ENCODE measurements at regions not wholly inside any gene's neighbourhood (a gene's known extent, or its start where the extent isn't known, plus 50 kb on each side); places are given as distances from the start of the nearest gene placed in this dataset.

DNA sequence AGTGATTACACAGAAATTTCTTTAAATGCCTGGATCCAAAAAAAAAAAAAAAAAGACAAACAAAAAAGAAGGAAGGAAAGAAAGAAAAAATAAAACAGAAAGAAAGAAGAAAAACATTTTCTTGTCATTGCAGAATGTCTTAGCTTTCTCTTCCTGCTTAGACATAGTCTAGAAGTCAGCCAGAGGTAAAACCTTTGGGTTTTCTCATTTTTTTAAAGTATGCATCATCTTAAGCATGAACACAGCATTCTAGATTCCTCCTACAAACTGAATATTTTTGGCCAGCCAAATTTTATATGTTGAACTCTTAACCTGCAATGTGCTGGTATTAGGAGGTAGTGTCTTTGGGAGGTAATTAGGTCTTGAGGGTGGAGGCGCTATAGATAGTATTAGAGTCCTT is 243.9 kb downstream of the TRIB2 start:
- Histone ChIP-seq H3K4me1 (ENCODE audit: control insufficient read depth, extremely low read depth, insufficient read depth, low read length) (peaks cover 9% of the 10 kb centered on the region), H4K20me1 (replicated peaks; ENCODE audit: control insufficient read depth, extremely low read depth, insufficient read depth, low read length) (no peaks in the 10 kb centered on the region), H3K27me3 (ENCODE audit: control insufficient read depth in 2 of 2, insufficient read depth in 2 of 2, low read length in 2 of 2) (no peaks in the 10 kb centered on the region), H3K4me3 (replicated peaks in 1 of 3; ENCODE audit: insufficient read depth in 1 of 3, low read depth in 1 of 3, low read length in 3 of 3) (no peak overlapping the region), H3K4me2 (ENCODE audit: insufficient read depth, low read length) (no peak overlapping the region), H2AFZ (ENCODE audit: low read depth, low read length) (no peak overlapping the region), H3K9me3 (replicated peaks; ENCODE audit: control insufficient read depth, insufficient read depth, low read length) (no peaks in the 10 kb centered on the region), H3K36me3 (ENCODE audit: control insufficient read depth in 2 of 2, extremely low read depth in 1 of 2, insufficient read depth in 2 of 2, low read length in 2 of 2) (no peaks in the 10 kb centered on the region), H3K9me1 (replicated peaks; ENCODE audit: control insufficient read depth, extremely low read depth, insufficient read depth, low read length) (no peaks in the 10 kb centered on the region), H3K79me2 (ENCODE audit: control insufficient read depth, insufficient read depth, low read length) (no peaks in the 10 kb centered on the region), H3K9ac (replicated peaks; ENCODE audit: extremely low read depth, insufficient read depth, low read length) (no peak overlapping the region), H3K27ac (ENCODE audit: insufficient read depth, low read depth, low read length) (no peak overlapping the region)
- ChIA-PET POLR2A (no interaction called here), CTCF (no interaction called here)
- BruUV-seq (replicated peaks): no TSS peak
- no peak for DNase-seq (ENCODE audit: low read depth, low spot score)
- no peak for TF ChIP-seq POLR2AphosphoS5 (IDR thresholded peaks at IDR 0.05; ENCODE audit: insufficient read depth, low read depth, low read length)
- TF ChIP-seq, protein P1, sequence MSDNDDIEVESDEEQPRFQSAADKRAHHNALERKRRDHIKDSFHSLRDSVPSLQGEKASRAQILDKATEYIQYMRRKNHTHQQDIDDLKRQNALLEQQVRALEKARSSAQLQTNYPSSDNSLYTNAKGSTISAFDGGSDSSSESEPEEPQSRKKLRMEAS (IDR thresholded peaks at IDR 0.05; ENCODE audit: insufficient read depth, insufficient read length): no peak
- FAIRE-seq: no peak
- dilution Hi-C loops (cut with MboI; ENCODE audit: extremely low pct_ligation_motif_present, low sequenced_read_pairs) (no loop called here), intact Hi-C loops (cut with micrococcal nuclease) (no loop called here)

DNA sequence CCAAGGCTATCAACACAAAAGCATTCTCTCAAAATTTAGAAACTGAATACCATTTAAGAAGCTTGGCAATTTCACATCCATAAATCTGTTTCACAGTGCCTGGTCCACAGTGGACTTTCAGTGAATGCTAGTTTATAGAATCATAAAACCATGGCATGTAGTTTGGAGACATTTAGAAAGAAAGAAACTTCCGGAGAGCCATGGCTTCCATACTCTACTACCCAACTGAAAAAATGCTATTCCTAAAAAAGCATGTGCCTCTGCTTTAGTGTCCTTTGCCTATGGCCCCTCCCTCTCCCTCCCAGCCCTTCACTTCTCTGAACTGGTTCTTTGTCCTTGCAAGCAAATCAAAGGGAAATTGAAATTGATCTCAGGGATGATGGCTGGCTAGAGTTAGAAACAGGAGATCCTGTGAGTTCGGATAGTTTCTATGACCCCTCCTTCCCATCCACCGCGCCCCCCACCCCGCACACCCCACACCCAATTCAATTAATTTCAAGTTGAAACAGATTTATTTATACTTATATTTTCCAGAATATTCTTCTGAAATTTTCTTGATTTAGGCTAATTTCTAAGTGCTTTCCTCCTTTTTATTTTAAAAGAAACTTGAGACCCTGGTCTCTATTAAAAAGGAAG is 248.3 kb downstream of the TRIB2 start:
- no TSS peak for BruUV-seq (replicated peaks)
- H3K36me3 ChIP-seq (ENCODE audit: control insufficient read depth in 2 of 2, extremely low read depth in 1 of 2, insufficient read depth in 2 of 2, low read length in 2 of 2): no peaks in the 10 kb centered on the region
- no peaks in the 10 kb centered on the region for H3K9me3 ChIP-seq (replicated peaks; ENCODE audit: control insufficient read depth, insufficient read depth, low read length)
- intact Hi-C loops (cut with micrococcal nuclease): loop anchor here (1.0 kb wide), 4 partner anchors 14 to 246 kb away; no protein-coding TSS in a partner anchor
- ChIA-PET POLR2A (no interaction called here), CTCF (interaction anchor here (0.6 to 3.3 kb wide), 6 partner anchors 9 to 151 kb away, joined by 3 to 20 read pairs (median 5); no protein-coding TSS in a partner anchor)
- peak overlapping the region; percentile 27 for H2AFZ ChIP-seq (ENCODE audit: low read depth, low read length)
- H3K27me3 ChIP-seq (ENCODE audit: control insufficient read depth in 2 of 2, insufficient read depth in 2 of 2, low read length in 2 of 2): no peaks in the 10 kb centered on the region
- no peaks in the 10 kb centered on the region for H3K9me1 ChIP-seq (replicated peaks; ENCODE audit: control insufficient read depth, extremely low read depth, insufficient read depth, low read length)
- H3K79me2 ChIP-seq (ENCODE audit: control insufficient read depth, insufficient read depth, low read length): no peaks in the 10 kb centered on the region
- H3K9ac ChIP-seq (replicated peaks; ENCODE audit: extremely low read depth, insufficient read depth, low read length): no peak overlapping the region
- peaks cover 17% of the 10 kb centered on the region for H3K4me1 ChIP-seq (ENCODE audit: control insufficient read depth, extremely low read depth, insufficient read depth, low read length)
- no peaks in the 10 kb centered on the region for H4K20me1 ChIP-seq (replicated peaks; ENCODE audit: control insufficient read depth, extremely low read depth, insufficient read depth, low read length)
- H3K4me3 ChIP-seq (replicated peaks in 1 of 3; ENCODE audit: insufficient read depth in 1 of 3, low read depth in 1 of 3, low read length in 3 of 3): peak overlapping the region in 1 of 3 experiments; percentile 30
- dilution Hi-C loops (cut with MboI; ENCODE audit: extremely low pct_ligation_motif_present, low sequenced_read_pairs): no loop called here
- FAIRE-seq (no peak), DNase-seq (ENCODE audit: low read depth, low spot score) (no peak)
- peak overlapping the region; percentile 85 for H3K4me2 ChIP-seq (ENCODE audit: insufficient read depth, low read length)
- H3K27ac ChIP-seq (ENCODE audit: insufficient read depth, low read depth, low read length): peak overlapping the region; percentile 66
- no peak for TF ChIP-seq FOS (IDR thresholded peaks at IDR 0.05; ENCODE audit: borderline replicate concordance, insufficient read depth, low read length)

Data from endothelial cell of umbilical vein (primary cell).